HG03354 (cell line): ENCODE measurements at regions not wholly inside any gene's neighbourhood (a gene's known extent, or its start where the extent isn't known, plus 50 kb on each side); places are given as distances from the start of the nearest gene placed in this dataset.
A peak's percentile ranks its signal among the peaks of the same experiment; 100 is the strongest.

ENCODE experiments used
- ATAC-seq: cut with Tn5 transposase; IDR thresholded peaks from one replicate; pipeline ENCODE4 v1.9.1; 2021; ENCODE audit warnings: mild to moderate bottlenecking; ENCODE audit not compliant: unreplicated experiment, poor library complexity, severe bottlenecking

DNA sequence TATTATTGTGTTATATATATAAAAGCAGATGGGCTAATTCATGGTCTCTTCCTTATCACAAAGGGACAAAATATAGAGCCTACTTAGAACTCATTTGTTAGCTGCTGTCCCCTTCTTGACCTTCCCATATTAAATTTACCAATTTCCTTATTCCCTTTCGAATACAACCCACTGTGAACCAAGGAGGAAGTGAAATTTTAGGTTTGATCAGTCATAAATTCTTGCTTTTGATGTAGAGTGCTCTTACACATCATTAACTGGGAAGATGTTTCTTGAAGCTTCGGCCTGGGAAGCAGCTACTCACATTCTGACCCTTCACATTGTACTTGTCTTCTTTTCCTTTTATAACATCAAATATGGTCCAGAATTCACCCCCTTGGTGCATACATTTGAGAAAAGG lies 579.0 kb downstream of the LRFN5 start:
- ATAC-seq, result no peak

DNA sequence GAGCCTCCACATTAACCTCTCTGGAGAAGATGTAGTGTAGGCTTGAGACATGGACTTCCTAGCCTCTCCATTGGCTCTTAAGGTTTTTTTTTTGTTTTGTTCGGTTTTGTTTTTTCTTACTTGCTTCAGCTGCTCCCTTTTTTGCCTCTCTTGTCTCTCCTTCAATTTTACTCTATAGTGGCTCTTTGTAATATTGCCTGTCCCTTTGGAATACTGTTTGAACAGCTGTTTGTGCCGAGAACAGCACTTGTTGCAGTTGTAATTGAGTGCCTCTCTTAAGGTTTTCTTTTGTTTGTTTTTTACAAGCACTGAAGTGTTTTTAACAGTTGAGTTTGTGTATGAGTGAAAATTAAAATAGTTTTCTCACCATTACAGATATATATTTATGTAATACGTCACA lies 567.7 kb downstream of the LRFN5 start:
- no peak for ATAC-seq

DNA sequence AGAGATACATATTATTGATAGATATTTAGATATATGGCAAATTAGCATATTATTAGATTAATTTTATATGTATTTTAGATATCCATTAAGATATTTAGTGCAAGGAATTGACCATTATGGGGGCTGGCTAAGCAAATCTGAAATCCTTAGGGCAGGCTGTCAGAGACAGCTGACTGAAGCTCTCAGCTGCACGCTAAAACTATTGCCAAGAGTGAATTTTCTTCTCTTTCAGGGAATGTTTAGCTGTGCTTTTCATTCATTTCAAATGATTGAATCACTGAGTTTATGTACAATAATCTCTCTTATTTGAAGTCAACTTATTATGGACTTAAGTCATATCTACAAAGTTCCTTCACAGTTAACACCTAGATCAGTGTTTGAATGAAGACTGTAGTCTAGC lies 566.5 kb downstream of the LRFN5 start:
- no peak for ATAC-seq

DNA sequence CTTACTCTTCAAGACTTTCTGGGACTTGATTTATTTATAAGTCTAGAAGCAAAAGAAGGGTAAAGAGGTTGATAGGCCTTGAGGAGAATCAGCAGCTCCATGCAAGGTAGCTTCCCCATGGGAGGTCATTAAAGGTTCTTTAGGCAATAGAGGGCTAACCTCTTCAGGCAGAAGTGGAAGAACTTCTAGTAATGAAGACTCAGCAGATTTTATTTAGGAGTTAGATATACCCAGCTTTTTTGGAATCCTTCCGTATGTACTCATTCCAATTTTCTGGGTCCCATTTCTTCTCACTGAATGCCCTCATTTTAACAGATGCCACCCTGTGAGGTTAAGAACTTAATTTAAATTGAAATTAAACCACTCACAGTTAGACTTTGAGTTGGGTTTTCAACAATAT lies 565.6 kb downstream of the LRFN5 start:
- ATAC-seq, result no peak

DNA sequence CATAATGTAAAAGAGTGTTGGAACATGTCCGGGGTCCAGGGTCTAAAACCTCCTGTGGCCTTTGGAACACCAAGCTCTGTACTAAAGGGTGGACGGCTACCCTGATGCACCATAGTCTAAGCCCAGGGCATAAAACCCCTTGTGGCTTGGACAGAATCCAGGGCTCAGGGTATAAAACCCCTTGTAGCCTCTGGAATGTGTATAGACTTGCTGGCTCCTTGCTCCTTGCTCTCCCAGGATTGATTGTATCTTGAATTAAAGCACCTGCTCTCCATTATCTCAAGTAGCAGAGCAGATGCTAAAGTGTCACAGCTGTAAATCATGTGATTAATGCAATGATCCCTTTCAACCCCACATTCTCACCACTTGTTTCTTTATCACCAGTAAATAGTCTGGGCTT lies 556.5 kb downstream of the LRFN5 start:
- no peak for ATAC-seq

DNA sequence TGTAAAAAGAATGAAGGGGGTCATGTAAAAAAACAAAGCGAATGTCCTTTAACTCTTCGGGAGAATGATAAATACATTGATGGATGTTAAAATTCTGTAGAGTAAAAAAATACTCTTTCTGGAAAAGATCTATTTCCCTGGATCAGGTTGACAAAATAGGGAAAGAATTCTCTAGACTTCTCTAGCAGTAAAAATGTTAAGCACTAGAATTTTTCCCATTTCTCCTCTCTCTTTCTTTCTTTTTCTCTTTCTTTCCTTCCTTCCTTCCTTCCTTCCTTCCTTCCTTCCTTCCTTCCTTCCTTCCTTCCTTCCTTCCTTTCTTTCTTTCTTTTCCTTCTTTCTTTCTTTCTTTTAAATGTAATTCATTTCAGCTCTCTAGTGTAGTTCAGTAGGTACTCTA lies 552.5 kb downstream of the LRFN5 start:
- no peak for ATAC-seq

DNA sequence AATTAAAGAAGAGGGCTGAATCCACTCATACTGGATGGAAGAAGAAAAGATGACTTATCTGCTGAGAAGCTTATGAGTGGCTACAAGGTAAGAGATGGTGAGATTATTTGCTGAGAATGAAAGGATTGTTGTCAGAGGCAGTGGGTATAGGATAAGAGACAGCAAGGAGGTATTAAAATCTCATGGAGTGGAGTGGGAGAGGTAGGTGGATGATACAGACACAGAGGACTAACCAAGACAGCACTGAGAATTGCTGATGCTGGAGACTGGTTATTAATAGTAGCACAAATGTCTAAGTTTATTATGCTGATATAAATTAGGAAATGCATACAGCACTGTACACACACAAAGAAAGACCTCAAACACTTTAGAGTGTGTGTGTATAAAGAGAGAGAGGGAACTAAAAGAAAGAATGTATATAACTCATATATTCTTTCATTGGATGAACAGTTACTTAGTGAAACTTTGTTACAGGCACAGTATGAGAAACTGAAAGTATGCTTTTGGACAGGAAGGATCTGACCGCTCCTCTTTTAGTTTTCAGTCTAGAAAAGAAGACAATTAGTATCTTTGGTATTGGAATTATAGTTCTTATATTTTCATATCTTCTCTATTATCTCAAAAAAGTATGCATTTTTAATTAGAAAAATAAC lies 543.1 kb downstream of the LRFN5 start:
- ATAC-seq, result no peak

DNA sequence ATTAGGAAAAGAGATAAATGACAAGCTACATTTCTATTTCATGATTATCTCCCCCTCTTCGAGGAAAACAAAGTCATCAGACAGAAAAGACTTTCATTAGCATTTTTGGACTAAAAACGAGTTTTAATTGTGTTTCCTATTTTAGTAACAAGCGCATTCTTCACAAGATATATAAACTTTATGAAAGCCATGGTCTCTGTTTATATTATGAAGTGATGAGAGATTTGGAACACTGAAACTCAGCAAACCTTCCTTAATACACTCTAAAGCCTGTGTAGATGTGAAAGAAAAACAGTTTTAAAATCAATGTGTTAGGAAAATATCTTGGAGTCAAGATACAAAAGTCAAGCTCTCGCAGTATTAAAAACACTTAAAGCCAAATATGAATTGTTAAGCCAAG lies 539.1 kb downstream of the LRFN5 start:
- no peak for ATAC-seq

DNA sequence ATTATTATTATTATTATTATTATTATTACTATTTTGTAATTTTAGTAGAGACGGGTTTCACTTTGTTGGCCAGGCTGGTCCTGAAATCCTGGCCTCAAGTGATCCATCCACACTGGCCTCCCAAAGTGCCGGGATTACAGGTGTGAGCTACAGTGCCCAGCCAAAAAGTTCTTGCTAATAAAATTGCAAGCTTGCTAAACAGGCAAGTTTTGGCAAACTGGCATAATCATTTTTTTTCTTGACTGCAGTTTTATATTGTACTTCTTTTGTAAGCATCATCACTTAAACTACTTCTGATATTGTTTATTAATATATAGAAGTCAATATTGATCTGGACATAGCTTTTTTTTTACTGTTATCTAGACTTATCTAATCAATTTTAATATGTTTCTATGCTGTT lies 536.4 kb downstream of the LRFN5 start:
- ATAC-seq, result no peak

DNA sequence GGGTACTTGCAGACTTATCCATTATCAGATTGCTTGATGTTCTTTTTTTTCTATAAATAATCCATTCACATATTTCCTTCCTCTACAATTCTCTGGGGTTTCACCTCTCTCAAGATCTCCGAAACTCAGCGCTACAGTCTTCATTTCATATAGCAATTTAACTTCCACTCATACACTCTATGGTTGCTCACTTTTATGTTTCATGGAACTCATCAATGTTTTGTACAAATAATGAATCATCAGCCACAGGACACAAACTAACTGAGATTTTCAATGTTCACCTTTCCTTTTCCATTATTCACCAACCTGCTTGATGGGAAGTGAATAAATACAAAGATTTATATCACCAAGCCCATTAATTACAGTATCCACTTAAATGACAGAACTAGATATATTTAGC lies 534.7 kb downstream of the LRFN5 start:
- no peak for ATAC-seq

DNA sequence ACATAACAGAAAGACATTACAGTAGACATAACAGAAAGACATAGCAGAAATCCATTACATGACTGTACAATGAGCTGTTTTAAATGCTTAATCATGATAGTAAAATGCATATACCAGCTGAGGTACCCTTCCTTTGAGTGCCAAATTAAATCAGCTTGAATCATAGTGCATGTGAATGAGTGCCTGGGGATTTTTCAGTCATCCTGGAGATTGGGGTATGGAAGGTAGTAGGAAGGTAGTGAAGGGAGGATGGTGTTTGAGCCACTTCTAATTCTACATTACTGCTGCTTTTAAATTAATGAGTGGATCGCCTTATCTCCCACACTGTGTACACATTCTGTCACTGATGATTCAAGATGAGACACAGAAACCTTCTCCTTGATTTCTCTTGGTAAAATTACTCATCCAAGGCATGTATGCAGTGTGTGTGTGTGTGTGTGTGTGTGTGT lies 534.2 kb downstream of the LRFN5 start:
- no peak for ATAC-seq

DNA sequence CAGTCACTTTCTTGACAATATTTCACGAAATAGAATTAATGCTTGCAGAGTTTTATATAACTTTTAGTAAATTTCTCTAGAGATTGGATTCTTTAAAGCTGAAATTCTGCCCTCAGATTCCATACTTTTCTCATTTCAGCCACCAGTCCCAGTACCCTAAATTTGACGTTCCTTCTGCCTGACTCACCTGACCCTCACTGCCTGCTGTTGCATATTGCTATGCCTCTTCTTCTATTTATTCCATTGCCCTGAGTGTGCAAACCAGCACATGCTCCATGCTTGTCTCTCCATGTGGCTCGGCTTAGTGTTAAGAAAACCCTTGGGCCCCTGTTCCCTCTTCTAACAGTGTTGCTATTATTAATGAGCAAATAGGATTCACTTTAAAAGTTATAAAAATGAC lies 533.3 kb downstream of the LRFN5 start:
- ATAC-seq, result no peak

DNA sequence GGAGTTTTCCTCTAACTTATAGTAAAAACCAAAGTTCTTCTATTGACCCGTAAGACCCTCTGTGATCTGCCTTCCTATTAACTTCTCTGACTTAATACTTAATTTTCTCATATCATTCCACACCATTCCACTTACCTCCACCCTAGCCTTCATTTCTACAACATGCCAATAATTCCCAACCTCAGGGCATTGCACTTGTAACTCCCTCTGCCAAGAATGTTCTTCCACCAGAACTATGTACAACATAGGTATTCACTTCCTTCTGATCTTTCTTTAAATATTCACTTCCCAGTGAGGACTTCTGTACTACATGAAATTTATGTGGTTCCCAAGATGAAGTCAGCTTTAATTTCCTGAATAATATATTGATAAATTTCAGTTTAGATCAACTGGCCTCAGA lies 531.7 kb downstream of the LRFN5 start:
- ATAC-seq, result no peak

DNA sequence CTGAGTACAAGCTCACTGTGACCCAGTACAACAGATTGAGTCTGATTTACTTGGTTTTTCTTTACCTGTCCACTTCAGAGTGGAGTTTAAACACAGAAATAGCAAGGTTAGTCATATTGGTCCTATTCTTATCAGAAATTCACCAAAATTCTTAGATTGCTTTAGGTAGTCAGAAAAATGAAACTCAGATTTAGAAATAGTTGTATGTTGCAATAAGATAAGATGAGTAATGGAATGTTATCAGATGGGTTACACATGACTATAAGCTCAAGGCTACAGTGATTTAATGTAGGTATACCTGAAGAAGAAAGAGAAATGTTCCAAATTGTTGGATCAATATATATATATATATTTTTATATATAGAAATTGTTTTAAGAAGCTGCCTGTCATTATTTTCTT lies 524.1 kb downstream of the LRFN5 start:
- no peak for ATAC-seq

DNA sequence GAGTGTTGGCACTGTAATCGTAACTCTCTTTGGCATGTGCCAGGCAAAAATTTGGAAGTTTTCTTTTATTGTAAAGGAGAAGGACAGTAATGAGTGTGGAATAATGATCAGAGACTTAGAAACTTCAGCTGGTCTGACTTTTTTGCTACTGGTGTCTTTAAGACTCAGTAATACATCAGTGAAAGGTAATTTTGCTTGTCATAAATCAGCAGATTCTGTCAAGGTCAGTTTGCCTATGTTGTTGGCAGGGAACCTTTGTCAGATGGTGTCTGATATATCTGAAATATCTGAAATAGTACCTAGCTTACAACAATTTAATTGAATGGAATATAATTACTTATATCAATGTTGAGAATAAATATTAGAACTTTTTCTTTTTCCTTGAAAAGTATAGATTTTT lies 516.9 kb downstream of the LRFN5 start:
- ATAC-seq, result no peak

DNA sequence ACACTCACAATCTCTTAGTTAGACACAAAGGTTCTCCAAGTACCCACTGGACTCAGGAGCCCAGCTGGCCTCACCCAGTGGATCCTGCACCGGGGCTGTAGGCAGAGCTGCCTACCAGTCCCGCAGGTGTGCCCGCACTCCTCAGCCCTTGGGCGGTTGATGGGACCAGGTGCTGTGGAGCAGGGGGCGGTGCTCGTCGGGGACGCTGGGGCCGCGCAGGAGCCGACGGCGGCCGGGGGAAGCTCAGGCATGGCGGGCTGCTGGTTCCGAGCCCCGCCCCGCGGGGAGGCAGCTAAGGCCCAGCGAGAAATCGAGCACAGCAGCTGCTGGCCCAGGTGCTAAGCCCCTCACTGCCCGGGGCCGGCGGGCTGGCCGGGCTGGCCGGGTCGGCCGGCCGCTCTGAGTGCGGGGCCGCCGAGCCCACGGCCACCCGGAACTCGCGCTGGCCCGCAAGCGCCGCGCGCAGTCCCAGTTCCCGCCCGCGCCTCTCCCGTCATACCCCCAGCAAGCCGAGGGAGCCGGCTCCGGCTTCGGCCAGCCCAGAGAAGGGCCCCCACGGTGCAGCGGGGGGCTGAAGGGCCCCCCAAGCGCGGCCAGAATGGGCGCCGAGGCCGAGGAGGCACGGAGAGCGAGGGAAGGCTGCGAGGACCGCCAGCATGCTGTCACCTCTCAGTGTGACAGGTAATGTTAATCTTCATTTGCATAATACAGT lies 506.8 kb downstream of the LRFN5 start:
- ATAC-seq, result no peak

DNA sequence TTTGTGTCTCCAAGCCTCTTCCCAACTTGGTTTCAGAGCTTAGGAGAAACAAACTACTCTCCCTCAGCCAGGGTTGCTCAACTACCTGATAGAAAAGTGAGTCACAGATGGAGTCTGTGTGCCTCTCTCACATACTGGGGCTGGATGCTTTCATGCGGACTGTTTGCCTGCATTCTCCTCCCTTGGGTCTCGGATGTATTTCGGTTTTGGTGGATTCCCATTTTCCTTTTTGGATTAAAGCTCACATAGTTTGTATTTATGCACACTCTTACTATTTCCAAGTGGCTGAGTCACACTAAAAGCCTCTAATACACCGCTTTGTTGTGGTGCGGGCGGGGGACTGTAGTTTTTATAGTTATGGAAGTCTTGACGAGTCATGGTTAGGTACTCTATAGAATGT lies 505.4 kb downstream of the LRFN5 start:
- ATAC-seq, result no peak

DNA sequence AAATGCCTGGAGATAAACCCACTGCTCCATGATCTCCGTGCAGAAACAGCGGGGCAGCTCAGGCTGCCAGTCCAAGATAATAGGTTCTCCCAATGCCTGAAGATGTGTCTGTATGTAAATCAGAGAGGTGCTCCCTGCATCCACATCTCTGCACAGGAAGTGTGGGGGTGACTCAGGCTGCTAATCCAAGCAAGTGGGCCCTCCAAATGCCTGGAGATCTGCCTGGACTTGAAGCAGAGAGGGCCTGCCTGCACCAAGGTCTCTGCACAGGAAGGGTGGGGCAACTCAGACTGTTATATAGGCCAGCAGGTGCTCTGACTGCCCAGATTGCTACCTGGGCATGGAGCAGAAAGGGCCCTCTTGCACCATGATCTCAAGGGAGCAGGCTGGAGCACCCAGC lies 504.7 kb downstream of the LRFN5 start:
- ATAC-seq, result no peak

DNA sequence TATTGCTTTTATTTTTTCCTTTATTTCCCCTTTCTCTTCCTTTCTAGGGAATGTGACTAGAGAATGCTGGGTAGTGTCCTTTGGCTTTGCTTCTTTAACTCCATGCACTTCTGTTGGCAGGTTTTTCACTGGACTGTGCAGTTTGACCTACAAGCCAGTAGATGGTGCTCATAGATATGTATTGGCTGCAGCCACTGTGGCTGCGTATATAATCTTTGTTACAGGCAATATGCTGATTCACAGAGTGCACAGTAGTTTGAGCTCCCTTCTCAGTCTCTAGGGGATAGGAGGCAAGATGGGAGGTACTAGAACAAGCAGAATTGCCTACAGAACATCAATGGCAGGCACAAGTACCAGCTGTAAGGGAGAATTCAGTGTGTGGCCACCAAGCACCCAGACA lies 503.5 kb downstream of the LRFN5 start:
- peak; percentile 51 for ATAC-seq

DNA sequence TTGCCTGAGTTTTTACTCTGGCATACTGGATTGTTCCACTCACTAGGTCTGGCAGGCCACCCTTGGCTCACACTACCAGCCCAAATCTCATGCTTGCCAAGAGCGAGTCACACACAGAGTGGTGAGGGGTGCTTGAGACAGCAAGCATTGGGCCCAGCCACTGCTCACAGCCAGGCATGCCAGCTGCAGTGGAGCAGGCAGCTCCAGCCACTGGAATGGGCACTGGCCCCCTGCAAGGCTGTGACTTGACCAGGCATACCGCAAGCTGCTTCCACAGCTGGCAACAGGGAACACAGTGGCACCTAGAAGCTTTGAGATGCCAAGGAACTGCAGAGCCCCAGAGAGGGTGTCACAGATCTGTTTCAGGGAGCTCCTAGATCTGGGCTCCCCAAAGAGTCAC lies 488.5 kb downstream of the LRFN5 start:
- ATAC-seq, result no peak

DNA sequence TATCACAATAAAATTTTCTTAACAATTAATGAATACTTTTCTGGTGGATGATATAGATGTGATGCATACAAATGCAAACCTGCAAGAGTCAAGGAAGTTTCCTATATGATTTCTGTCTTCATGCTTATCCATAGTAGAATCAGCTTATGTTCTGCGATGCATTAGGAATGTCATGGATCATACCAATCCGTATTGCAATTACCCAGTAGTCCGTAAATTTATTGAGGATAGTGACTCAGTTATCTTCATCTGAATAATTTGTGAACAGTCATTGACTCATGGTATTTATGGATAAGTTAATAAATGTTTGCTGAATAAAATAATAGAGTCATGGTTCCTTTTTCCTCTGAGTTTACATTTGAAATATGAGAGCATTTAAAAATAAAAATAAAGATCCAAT lies 483.4 kb downstream of the LRFN5 start:
- ATAC-seq, result no peak

DNA sequence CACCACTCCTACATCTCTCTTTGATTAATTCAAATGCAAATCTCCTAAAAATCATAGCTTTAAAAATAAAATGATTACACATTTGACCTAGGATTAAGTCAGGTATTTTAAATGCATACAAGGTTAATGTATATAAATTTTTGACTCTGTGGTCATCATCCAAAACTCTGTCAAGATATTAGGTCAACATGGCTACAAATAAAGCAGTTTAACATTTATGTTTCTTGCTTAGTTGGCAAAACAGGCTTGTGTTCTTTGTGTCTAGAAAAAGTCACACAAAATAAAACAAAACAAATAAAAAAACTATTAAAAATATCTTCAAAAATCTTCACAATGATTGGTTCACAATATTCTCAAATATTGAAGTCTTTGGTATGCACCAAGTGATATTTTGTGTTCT lies 473.2 kb downstream of the LRFN5 start:
- no peak for ATAC-seq
